CD4-positive, alpha-beta memory T cell (primary cell): ENCODE measurements at regions not wholly inside any gene's neighbourhood (a gene's known extent, or its start where the extent isn't known, plus 50 kb on each side); places are given as distances from the start of the nearest gene placed in this dataset.

Source experiments
- CTCF ChIA-PET: fragments of 350-600 bp; sonication (Branson Sonifier 250); formaldehyde crosslinking; loops from one replicate; lab custom pipeline; 2021; ENCODE audit warnings: inconsistent platforms; ENCODE audit not compliant: partially characterized antibody; lab: Charles Lee
- POLR2A ChIA-PET: fragments of 350-600 bp; sonication (Branson Sonifier 250); formaldehyde crosslinking; loops from one replicate; lab custom pipeline; 2021; ENCODE audit not compliant: partially characterized antibody; lab: Charles Lee
- DNase-seq, 5 donors: peaks; one replicate each; pipeline versions ENCODE4 v3.0.0 to v3.0.0-alpha.2; 2020 to 2022; ENCODE audit warnings: mixed read lengths in 1 of 5
- H3K27ac ChIP-seq: one replicate; pipeline ENCODE4 v1.7.0; 2013; ENCODE audit warnings: low read depth, low read length
- H3K27me3 ChIP-seq: 2 replicates; pipeline ENCODE4 v1.7.0; 2013; ENCODE audit warnings: mild to moderate bottlenecking, low read length, moderate library complexity; ENCODE audit not compliant: insufficient read depth
- H3K36me3 ChIP-seq: 2 replicates; pipeline ENCODE4 v1.7.0; 2013; ENCODE audit warnings: mild to moderate bottlenecking, low read length, moderate library complexity; ENCODE audit not compliant: insufficient read depth
- H3K4me1 ChIP-seq: 2 replicates; pipeline ENCODE4 v1.7.0; 2013; ENCODE audit warnings: mild to moderate bottlenecking, low read length, moderate library complexity; ENCODE audit not compliant: insufficient read depth
- H3K4me3 ChIP-seq, 2 donors: one replicate each; pipeline ENCODE4 v1.7.0; 2013; ENCODE audit warnings: low read length in 2 of 2, mild to moderate bottlenecking in 1 of 2
- H3K9me3 ChIP-seq, 2 donors: one replicate each; pipeline ENCODE4 v1.7.0; 2013; ENCODE audit warnings: low read length in 2 of 2, control low read depth in 1 of 2; ENCODE audit not compliant: control insufficient read depth in 1 of 2
- H3K27ac Mint-ChIP-seq, 7 donors: one replicate each; pipeline ENCODE4 v1.8.0; 2020 to 2021; ENCODE audit warnings: mixed read lengths in 7 of 7, mild to moderate bottlenecking in 6 of 7, inconsistent platforms in 3 of 7, moderate library complexity in 3 of 7
- H3K27me3 Mint-ChIP-seq, 2 donors: one replicate each; pipeline ENCODE4 v1.8.0; 2020 to 2021; ENCODE audit warnings: mixed read lengths in 2 of 2
- H3K36me3 Mint-ChIP-seq, 2 donors: one replicate each; pipeline ENCODE4 v1.8.0; 2020 to 2021; ENCODE audit warnings: mixed read lengths in 2 of 2, inconsistent platforms in 1 of 2, mild to moderate bottlenecking in 1 of 2
- H3K4me1 Mint-ChIP-seq, 4 donors: one replicate each; pipeline ENCODE4 v1.8.0; 2020 to 2021; ENCODE audit warnings: mixed read lengths in 4 of 4, mild to moderate bottlenecking in 1 of 4
- H3K4me3 Mint-ChIP-seq, 8 donors: one replicate each; pipeline ENCODE4 v1.8.0; 2020 to 2021; ENCODE audit warnings: mixed read lengths in 8 of 8, mild to moderate bottlenecking in 7 of 8, moderate library complexity in 6 of 8, inconsistent platforms in 3 of 8
- H3K9me3 Mint-ChIP-seq, 8 donors: one replicate each; pipeline ENCODE4 v1.8.0; 2020 to 2021; ENCODE audit warnings: mixed read lengths in 8 of 8, mild to moderate bottlenecking in 5 of 8, inconsistent platforms in 3 of 8, moderate library complexity in 1 of 8
- intact Hi-C: fragments of 100-400 bp; cut with micrococcal nuclease; formaldehyde crosslinking; loops from one replicate; pipeline ENCODE4 v1.15.1; 2023

DNA sequence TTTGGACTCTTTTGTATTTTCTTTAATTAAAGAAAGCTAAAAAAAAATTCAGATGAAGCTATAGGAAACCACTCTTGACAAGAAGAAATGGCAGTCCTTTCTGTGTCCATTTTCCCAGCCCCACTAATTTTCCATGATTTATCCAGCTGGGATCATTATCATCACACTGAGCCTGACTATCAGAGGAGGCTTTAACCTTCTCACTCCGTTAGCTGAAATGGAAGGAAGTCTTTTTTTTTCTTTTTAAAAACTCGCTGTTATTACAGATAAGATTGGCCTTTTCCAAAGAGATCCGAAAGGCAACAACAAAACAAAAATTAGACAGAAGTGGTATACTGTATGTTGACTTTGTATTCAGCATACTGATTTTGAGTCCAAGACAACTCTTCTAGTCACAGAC lies 366.2 kb upstream of the ROPN1 start:
- intact Hi-C loops: no loop called here
- H3K27me3 Mint-ChIP-seq: peaks cover 9 to 11% of the 10 kb centered on the region in 2 donors
- ChIA-PET CTCF (no interaction called here), POLR2A (no interaction called here)
- Histone ChIP-seq H3K9me3 (no peaks in the 10 kb centered on the region), H3K36me3 (no peaks in the 10 kb centered on the region), H3K27me3 (no peaks in the 10 kb centered on the region), H3K4me1 (no peaks in the 10 kb centered on the region), H3K27ac (no peak overlapping the region), H3K4me3 (no peak overlapping the region)
- H3K4me1 Mint-ChIP-seq: no peaks in the 10 kb centered on the region
- H3K4me3 Mint-ChIP-seq: no peak overlapping the region
- H3K9me3 Mint-ChIP-seq: peaks cover 0 to 3% (median 0%) of the 10 kb centered on the region in 8 donors
- no peak for DNase-seq
- no peak overlapping the region for H3K27ac Mint-ChIP-seq
- H3K36me3 Mint-ChIP-seq: no peaks in the 10 kb centered on the region

DNA sequence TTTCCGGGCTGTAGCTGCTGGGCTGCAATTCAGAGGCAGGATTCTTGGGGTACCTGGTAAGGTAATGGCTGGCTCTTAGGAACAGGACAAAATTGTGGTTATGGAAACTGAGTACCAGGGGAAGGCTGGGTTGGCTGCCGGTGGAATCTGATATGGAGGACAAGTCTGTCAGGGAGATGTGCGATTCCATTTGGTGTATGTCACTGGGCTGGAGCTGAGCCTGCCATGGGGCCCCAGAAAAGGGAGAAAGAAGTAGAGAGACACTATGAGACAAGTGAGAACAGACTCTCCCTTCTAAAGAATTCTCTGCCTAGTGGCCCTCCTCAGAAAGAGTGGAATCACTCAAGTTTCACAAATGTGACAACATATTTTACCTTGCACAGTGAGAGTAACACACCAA lies 368.2 kb upstream of the ROPN1 start:
- peaks cover 0 to 3% (median 0%) of the 10 kb centered on the region in 8 donors for H3K9me3 Mint-ChIP-seq
- peaks cover 7 to 10% of the 10 kb centered on the region in 2 donors for H3K27me3 Mint-ChIP-seq
- no peak overlapping the region for H3K4me3 ChIP-seq
- H3K4me1 ChIP-seq: no peaks in the 10 kb centered on the region
- H3K36me3 ChIP-seq: no peaks in the 10 kb centered on the region
- H3K36me3 Mint-ChIP-seq: no peaks in the 10 kb centered on the region
- H3K4me3 Mint-ChIP-seq: no peak overlapping the region
- H3K27ac ChIP-seq: no peak overlapping the region
- intact Hi-C loops: no loop called here
- no peaks in the 10 kb centered on the region for H3K9me3 ChIP-seq
- H3K4me1 Mint-ChIP-seq: no peaks in the 10 kb centered on the region
- POLR2A ChIA-PET: no interaction called here
- peak overlapping the region in 1 of 7 donors; percentile 21 for H3K27ac Mint-ChIP-seq
- H3K27me3 ChIP-seq: no peaks in the 10 kb centered on the region
- CTCF ChIA-PET: no interaction called here
- DNase-seq: no peak

DNA sequence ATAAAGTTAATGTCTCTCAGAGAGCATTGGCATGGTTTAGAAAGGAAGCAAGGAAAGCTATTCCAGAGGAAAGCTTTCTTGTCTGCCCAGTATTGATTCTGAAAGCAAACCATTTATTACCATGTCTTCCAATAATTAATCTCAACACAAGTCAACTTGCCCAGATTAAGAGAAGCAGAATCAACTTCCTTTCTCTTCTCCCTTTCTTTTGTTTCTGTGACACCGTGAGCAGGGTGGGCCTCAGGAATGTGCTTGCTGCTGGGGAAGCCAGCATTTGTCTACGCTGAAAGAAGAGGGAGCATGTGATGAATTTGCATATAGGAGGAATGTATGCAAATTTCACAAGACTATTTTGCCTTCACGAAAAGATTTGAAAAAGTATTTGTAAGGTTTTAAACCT lies 368.6 kb upstream of the ROPN1 start:
- H3K9me3 Mint-ChIP-seq: peaks cover 0 to 3% (median 0%) of the 10 kb centered on the region in 8 donors
- no peak overlapping the region for H3K4me3 Mint-ChIP-seq
- no peak for DNase-seq
- peaks cover 7 to 10% of the 10 kb centered on the region in 2 donors for H3K27me3 Mint-ChIP-seq
- H3K4me1 Mint-ChIP-seq: no peaks in the 10 kb centered on the region
- H3K27ac ChIP-seq: no peak overlapping the region
- POLR2A ChIA-PET: no interaction called here
- H3K27ac Mint-ChIP-seq: no peak overlapping the region
- no peak overlapping the region for H3K4me3 ChIP-seq
- intact Hi-C loops: no loop called here
- H3K9me3 ChIP-seq: no peaks in the 10 kb centered on the region
- no peaks in the 10 kb centered on the region for H3K27me3 ChIP-seq
- CTCF ChIA-PET: no interaction called here
- no peaks in the 10 kb centered on the region for H3K4me1 ChIP-seq
- no peaks in the 10 kb centered on the region for H3K36me3 ChIP-seq
- H3K36me3 Mint-ChIP-seq: no peaks in the 10 kb centered on the region

DNA sequence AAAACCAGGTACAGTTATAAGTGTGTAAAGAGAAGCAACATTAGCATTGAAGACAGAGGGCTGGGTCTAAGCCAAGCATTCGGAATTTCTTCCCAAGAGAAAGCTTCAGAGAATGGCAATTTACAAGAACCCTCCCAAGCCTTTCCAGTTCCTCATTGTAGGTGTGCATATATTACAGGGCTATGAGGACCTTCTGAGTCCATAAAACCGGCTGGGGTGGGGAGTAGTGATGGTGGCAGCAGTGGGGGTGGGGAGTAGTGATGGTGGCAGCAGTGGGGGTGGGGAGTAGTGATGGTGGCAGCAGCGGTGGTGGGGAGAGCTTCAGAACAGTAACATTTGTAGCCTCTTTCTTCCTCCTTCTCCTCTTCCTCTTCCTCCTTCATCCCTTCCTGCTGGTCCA lies 368.7 kb upstream of the UMPS start:
- Histone ChIP-seq H3K4me3 (no peak overlapping the region), H3K4me1 (no peaks in the 10 kb centered on the region), H3K27ac (no peak overlapping the region), H3K27me3 (no peaks in the 10 kb centered on the region), H3K36me3 (no peaks in the 10 kb centered on the region), H3K9me3 (no peaks in the 10 kb centered on the region)
- POLR2A ChIA-PET: no interaction called here
- peaks cover 7 to 10% of the 10 kb centered on the region in 2 donors for H3K27me3 Mint-ChIP-seq
- peaks cover 0 to 3% (median 0%) of the 10 kb centered on the region in 8 donors for H3K9me3 Mint-ChIP-seq
- H3K4me1 Mint-ChIP-seq: no peaks in the 10 kb centered on the region
- no peak for DNase-seq
- H3K4me3 Mint-ChIP-seq: no peak overlapping the region
- no peak overlapping the region for H3K27ac Mint-ChIP-seq
- H3K36me3 Mint-ChIP-seq: no peaks in the 10 kb centered on the region
- intact Hi-C loops: no loop called here
- CTCF ChIA-PET: no interaction called here

DNA sequence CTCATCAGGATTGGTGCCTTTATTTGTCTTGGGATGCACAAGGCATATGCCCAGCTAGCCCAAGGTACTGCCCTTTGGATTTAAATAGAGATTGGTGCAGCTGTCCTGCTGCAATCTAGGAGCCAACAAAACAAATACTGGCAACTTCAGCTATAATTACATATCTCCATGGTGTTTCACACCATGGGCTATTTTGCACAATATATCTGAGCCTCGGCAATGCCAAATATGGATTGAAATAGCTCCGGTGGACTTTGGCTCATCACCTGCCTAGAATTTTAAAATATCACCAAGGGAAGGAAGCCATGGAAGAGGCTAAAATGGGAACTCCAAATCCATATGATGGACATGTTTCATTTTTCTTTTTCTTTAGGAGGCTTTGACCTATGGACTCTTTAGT lies 367.8 kb upstream of the UMPS start:
- H3K27me3 Mint-ChIP-seq: peaks cover 1 to 8% of the 10 kb centered on the region in 2 donors
- CTCF ChIA-PET: no interaction called here
- H3K4me1 Mint-ChIP-seq: no peaks in the 10 kb centered on the region
- Histone ChIP-seq H3K9me3 (no peaks in the 10 kb centered on the region), H3K27ac (no peak overlapping the region), H3K4me3 (no peak overlapping the region), H3K36me3 (no peaks in the 10 kb centered on the region), H3K27me3 (no peaks in the 10 kb centered on the region), H3K4me1 (no peaks in the 10 kb centered on the region)
- H3K36me3 Mint-ChIP-seq: no peaks in the 10 kb centered on the region
- intact Hi-C loops: no loop called here
- no peak overlapping the region for H3K4me3 Mint-ChIP-seq
- POLR2A ChIA-PET: no interaction called here
- H3K27ac Mint-ChIP-seq: no peak overlapping the region
- peaks cover 0 to 3% (median 0%) of the 10 kb centered on the region in 8 donors for H3K9me3 Mint-ChIP-seq
- no peak for DNase-seq

DNA sequence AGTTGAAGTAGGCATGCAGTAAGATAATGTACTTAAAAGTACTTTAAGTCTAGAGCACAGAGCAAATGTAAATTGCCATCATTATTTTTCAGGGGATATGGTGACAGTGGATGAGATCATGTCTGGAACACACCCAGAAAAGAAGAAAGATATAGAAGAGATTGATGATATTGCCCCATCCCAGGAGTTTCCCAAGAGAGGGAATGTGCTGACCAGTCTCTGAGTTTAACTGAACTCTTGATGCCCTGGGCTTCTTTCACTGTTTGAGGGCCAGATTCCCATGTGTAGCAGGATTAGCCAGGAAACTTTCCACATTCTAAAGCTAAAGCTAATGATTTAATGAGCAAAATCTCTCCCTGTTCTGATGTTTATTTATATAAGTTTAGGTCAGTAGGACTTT lies 366.8 kb upstream of the UMPS start:
- no peak for DNase-seq
- H3K27me3 ChIP-seq: no peaks in the 10 kb centered on the region
- no peaks in the 10 kb centered on the region for H3K4me1 ChIP-seq
- ChIA-PET POLR2A (no interaction called here), CTCF (no interaction called here)
- no peak overlapping the region for H3K4me3 ChIP-seq
- peaks cover 0 to 3% (median 0%) of the 10 kb centered on the region in 8 donors for H3K9me3 Mint-ChIP-seq
- H3K36me3 ChIP-seq: no peaks in the 10 kb centered on the region
- no peak overlapping the region for H3K27ac Mint-ChIP-seq
- peaks cover 1 to 6% of the 10 kb centered on the region in 2 donors for H3K27me3 Mint-ChIP-seq
- H3K9me3 ChIP-seq: no peaks in the 10 kb centered on the region
- no peak overlapping the region for H3K4me3 Mint-ChIP-seq
- H3K27ac ChIP-seq: no peak overlapping the region
- H3K36me3 Mint-ChIP-seq: no peaks in the 10 kb centered on the region
- H3K4me1 Mint-ChIP-seq: no peaks in the 10 kb centered on the region
- intact Hi-C loops: no loop called here

DNA sequence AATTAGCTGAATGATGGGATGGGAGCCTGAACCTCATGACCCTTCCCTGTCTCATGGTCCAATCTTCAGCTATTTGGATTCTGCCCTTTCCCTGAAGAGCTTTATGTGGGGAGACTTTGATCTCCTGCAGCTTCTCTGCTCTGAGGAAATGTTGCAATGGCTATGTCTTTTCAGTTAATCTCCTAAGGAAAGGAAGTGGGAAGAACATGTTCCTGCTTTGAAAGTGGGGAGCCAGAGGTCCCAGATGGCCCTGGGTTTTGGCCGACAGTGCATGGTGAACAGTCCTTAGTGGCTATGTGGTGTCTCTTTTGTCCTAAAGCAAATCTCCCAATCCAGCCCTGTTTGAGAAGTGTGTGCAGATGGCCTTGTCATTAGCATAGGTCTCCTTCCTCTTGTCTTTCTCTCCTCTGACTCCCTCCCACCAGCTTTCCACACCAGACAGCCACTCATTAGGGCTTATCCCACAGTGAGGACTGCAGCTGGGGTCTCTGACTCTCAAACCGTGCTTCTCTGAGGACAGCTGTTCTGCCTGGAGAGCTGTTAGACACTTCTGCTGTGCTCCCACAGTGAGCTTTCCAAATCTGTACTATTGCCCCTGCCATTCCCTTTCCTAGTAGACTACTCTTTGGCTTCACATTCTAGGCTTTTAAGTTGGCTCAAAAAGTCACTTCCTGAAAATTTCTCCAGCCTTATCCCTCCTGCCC lies 365.8 kb upstream of the UMPS start:
- no peaks in the 10 kb centered on the region for H3K4me1 ChIP-seq
- no peak overlapping the region for H3K27ac Mint-ChIP-seq
- intact Hi-C loops: no loop called here
- DNase-seq: no peak
- no peaks in the 10 kb centered on the region for H3K36me3 ChIP-seq
- H3K27ac ChIP-seq: no peak overlapping the region
- H3K4me1 Mint-ChIP-seq: no peaks in the 10 kb centered on the region
- H3K4me3 ChIP-seq: no peak overlapping the region
- POLR2A ChIA-PET: no interaction called here
- H3K27me3 Mint-ChIP-seq: peaks cover 1 to 3% of the 10 kb centered on the region in 2 donors
- CTCF ChIA-PET: no interaction called here
- H3K9me3 Mint-ChIP-seq: peaks cover 0 to 3% (median 0%) of the 10 kb centered on the region in 8 donors
- no peak overlapping the region for H3K4me3 Mint-ChIP-seq
- no peaks in the 10 kb centered on the region for H3K27me3 ChIP-seq
- no peaks in the 10 kb centered on the region for H3K36me3 Mint-ChIP-seq
- no peaks in the 10 kb centered on the region for H3K9me3 ChIP-seq
